ENCODE measurements at regions not wholly inside any gene's neighbourhood (a gene's known extent, or its start where the extent isn't known, plus 50 kb on each side); places are given as distances from the start of the nearest gene placed in this dataset.

GRCh38 chr16:60271781-60272180, 1537.7 kb upstream of the GOT2 start:
- no peak for TF ChIP-seq MAX (IDR thresholded peaks at IDR 0.05)
- no peak for TF ChIP-seq CTCF (IDR thresholded peaks at IDR 0.05; ENCODE audit: low read depth, low read length, missing input control)
- TF ChIP-seq YY1 (IDR thresholded peaks at IDR 0.05) = no peak
- no peak for TF ChIP-seq JUND (IDR thresholded peaks at IDR 0.05)
- TF ChIP-seq RAD21 (IDR thresholded peaks at IDR 0.05) = no peak
- TF ChIP-seq SP1 (IDR thresholded peaks at IDR 0.05) = no peak
- TF ChIP-seq GABPA (IDR thresholded peaks at IDR 0.05 in 1 of 2, conservative IDR thresholded peaks at IDR 0.05 in 1 of 2) = no peak
- TF ChIP-seq TAF1 (conservative IDR thresholded peaks at IDR 0.05) = no peak
- no peak for TF ChIP-seq ATF3 (IDR thresholded peaks at IDR 0.05)
- no peak for TF ChIP-seq REST (IDR thresholded peaks at IDR 0.05)
- no peak for TF ChIP-seq ZBTB33 (IDR thresholded peaks at IDR 0.05)
- TF ChIP-seq EGR1 (IDR thresholded peaks at IDR 0.05; ENCODE audit: low read depth in 2 of 2) = no peak

Measured in liver (tissue), 3 donors.